ENCODE measurements at regions not wholly inside any gene's neighbourhood (a gene's known extent, or its start where the extent isn't known, plus 50 kb on each side); places are given as distances from the start of the nearest gene placed in this dataset.
A peak's percentile ranks its signal among the peaks of the same experiment; 100 is the strongest.

DNA sequence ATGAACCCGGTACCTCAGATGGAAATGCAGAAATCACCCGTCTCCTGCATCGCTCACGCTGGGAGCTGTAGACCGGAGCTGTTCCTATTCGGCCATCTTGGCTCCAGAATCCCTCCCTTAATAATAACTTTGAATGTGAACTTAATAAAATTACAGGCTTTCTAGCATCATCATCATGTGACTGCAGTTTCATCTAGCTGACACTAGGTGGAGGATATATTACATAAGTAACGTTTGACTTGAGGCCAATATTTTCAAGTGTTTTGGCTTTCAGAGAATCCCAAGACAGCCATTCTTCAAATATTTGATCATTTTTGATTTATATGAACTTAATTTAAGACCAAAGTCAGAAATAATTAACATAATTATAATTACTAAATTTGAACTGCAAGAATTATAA, 474.9 kb upstream of the CDH10 start:
- TF ChIP-seq, protein P1, sequence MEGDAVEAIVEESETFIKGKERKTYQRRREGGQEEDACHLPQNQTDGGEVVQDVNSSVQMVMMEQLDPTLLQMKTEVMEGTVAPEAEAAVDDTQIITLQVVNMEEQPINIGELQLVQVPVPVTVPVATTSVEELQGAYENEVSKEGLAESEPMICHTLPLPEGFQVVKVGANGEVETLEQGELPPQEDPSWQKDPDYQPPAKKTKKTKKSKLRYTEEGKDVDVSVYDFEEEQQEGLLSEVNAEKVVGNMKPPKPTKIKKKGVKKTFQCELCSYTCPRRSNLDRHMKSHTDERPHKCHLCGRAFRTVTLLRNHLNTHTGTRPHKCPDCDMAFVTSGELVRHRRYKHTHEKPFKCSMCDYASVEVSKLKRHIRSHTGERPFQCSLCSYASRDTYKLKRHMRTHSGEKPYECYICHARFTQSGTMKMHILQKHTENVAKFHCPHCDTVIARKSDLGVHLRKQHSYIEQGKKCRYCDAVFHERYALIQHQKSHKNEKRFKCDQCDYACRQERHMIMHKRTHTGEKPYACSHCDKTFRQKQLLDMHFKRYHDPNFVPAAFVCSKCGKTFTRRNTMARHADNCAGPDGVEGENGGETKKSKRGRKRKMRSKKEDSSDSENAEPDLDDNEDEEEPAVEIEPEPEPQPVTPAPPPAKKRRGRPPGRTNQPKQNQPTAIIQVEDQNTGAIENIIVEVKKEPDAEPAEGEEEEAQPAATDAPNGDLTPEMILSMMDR (conservative IDR thresholded peaks at IDR 0.05; ENCODE audit: low read length): peak; percentile 66
- TF ChIP-seq EZH2phosphoT487 (IDR thresholded peaks at IDR 0.05; ENCODE audit: borderline replicate concordance, low read depth, low read length): no peak

All from OCI-LY7 (cell line).